ENCODE measurements at regions not wholly inside any gene's neighbourhood (a gene's known extent, or its start where the extent isn't known, plus 50 kb on each side); places are given as distances from the start of the nearest gene placed in this dataset.

- Histone ChIP-seq H3K36me3 (ENCODE audit: insufficient read depth, low read length, poor library complexity, severe bottlenecking) (no peaks in the 10 kb centered on the region), H3K4me1 (ENCODE audit: insufficient read depth, low read length, poor library complexity, severe bottlenecking) (no peaks in the 10 kb centered on the region), H3K27me3 (replicated peaks; ENCODE audit: insufficient read depth, low read depth, low read length, poor library complexity) (no peaks in the 10 kb centered on the region), H3K27ac (ENCODE audit: low read depth, low read length, poor library complexity, severe bottlenecking) (no peak overlapping the region), H3K4me3 (ENCODE audit: low read depth, low read length, poor library complexity, severe bottlenecking) (no peak overlapping the region), H3K9me3 (ENCODE audit: low read depth, low read length, poor library complexity, severe bottlenecking) (no peaks in the 10 kb centered on the region)
- intact Hi-C loops (cut with micrococcal nuclease; ENCODE audit: unreplicated experiment): loop anchor here (10.0 kb wide), 1 partner anchor 301 kb away; the partner anchor contains the start of gene PRDM9
- ChIA-PET POLR2A (ENCODE audit: low non-redundant PET) (no interaction called here), CTCF (no interaction called here)
- no peak for TF ChIP-seq EZH2 (IDR thresholded peaks at IDR 0.05; ENCODE audit: borderline replicate concordance, low read depth, low read length, poor library complexity, severe bottlenecking)
- TF ChIP-seq, protein P1, sequence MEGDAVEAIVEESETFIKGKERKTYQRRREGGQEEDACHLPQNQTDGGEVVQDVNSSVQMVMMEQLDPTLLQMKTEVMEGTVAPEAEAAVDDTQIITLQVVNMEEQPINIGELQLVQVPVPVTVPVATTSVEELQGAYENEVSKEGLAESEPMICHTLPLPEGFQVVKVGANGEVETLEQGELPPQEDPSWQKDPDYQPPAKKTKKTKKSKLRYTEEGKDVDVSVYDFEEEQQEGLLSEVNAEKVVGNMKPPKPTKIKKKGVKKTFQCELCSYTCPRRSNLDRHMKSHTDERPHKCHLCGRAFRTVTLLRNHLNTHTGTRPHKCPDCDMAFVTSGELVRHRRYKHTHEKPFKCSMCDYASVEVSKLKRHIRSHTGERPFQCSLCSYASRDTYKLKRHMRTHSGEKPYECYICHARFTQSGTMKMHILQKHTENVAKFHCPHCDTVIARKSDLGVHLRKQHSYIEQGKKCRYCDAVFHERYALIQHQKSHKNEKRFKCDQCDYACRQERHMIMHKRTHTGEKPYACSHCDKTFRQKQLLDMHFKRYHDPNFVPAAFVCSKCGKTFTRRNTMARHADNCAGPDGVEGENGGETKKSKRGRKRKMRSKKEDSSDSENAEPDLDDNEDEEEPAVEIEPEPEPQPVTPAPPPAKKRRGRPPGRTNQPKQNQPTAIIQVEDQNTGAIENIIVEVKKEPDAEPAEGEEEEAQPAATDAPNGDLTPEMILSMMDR (conservative IDR thresholded peaks at IDR 0.05; ENCODE audit: low read depth, low read length): no peak
- no peak for DNase-seq (ENCODE audit: low spot score)
- no TSS peak for BruUV-seq (replicated peaks)
Measured at GRCh38 chr5:23204111-23204510, 303.3 kb upstream of the PRDM9 start.

- POLR2A ChIA-PET (ENCODE audit: low non-redundant PET): no interaction called here
- no peak overlapping the region for H3K27ac ChIP-seq (ENCODE audit: low read depth, low read length, poor library complexity, severe bottlenecking)
Measured at GRCh38 chr5:23169660-23170416, 316.7 kb upstream of the CDH12 start.

DNA sequence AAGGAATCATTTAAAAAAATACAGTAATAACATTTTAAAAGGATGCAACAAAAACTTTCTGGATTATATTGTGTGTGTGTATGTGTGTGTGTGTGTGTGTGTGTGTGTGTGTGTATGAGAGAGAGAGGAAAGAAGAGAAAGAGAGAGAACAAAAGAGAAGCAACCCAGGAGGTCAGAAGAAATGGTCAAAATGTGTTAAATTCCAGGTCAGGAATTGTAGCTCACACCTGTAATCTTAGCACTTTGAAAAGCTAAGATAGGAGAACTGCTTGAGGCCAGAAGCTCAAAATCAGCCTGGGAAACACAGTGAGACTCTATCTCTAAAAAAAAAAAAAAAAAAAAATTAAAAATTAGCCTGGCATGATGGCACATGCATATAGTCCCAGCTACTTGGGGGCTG lies 311.8 kb upstream of the CDH12 start:
- Histone ChIP-seq H3K27me3 (replicated peaks; ENCODE audit: insufficient read depth, low read depth, low read length, poor library complexity) (no peaks in the 10 kb centered on the region), H3K4me1 (ENCODE audit: insufficient read depth, low read length, poor library complexity, severe bottlenecking) (no peaks in the 10 kb centered on the region), H3K4me3 (ENCODE audit: low read depth, low read length, poor library complexity, severe bottlenecking) (no peak overlapping the region), H3K9me3 (ENCODE audit: low read depth, low read length, poor library complexity, severe bottlenecking) (no peaks in the 10 kb centered on the region), H3K36me3 (ENCODE audit: insufficient read depth, low read length, poor library complexity, severe bottlenecking) (no peaks in the 10 kb centered on the region), H3K27ac (ENCODE audit: low read depth, low read length, poor library complexity, severe bottlenecking) (no peak overlapping the region)
- TF ChIP-seq, protein P1 (conservative IDR thresholded peaks at IDR 0.05; ENCODE audit: low read depth, low read length): no peak
- no peak for TF ChIP-seq EZH2 (IDR thresholded peaks at IDR 0.05; ENCODE audit: borderline replicate concordance, low read depth, low read length, poor library complexity, severe bottlenecking)
- no TSS peak for BruUV-seq (replicated peaks)
- no peak for DNase-seq (ENCODE audit: low spot score)
- intact Hi-C loops (cut with micrococcal nuclease; ENCODE audit: unreplicated experiment): no loop called here
- CTCF ChIA-PET: no interaction called here
- POLR2A ChIA-PET (ENCODE audit: low non-redundant PET): no interaction called here

More at GRCh38 chr5:23169660-23170416, 316.7 kb upstream of the CDH12 start:
- Histone ChIP-seq H3K9me3 (ENCODE audit: low read depth, low read length, poor library complexity, severe bottlenecking) (no peaks in the 10 kb centered on the region), H3K4me3 (ENCODE audit: low read depth, low read length, poor library complexity, severe bottlenecking) (no peak overlapping the region), H3K36me3 (ENCODE audit: insufficient read depth, low read length, poor library complexity, severe bottlenecking) (no peaks in the 10 kb centered on the region), H3K27me3 (replicated peaks; ENCODE audit: insufficient read depth, low read depth, low read length, poor library complexity) (no peaks in the 10 kb centered on the region), H3K4me1 (ENCODE audit: insufficient read depth, low read length, poor library complexity, severe bottlenecking) (no peaks in the 10 kb centered on the region)
- DNase-seq (ENCODE audit: low spot score): no peak
- no TSS peak for BruUV-seq (replicated peaks)
- intact Hi-C loops (cut with micrococcal nuclease; ENCODE audit: unreplicated experiment): no loop called here
- TF ChIP-seq EZH2 (IDR thresholded peaks at IDR 0.05; ENCODE audit: borderline replicate concordance, low read depth, low read length, poor library complexity, severe bottlenecking): no peak
- TF ChIP-seq, protein P1 (conservative IDR thresholded peaks at IDR 0.05; ENCODE audit: low read depth, low read length): no peak
- CTCF ChIA-PET: no interaction called here
